Right lobe of liver (tissue), 4 donors: ENCODE measurements at regions not wholly inside any gene's neighbourhood (a gene's known extent, or its start where the extent isn't known, plus 50 kb on each side); places are given as distances from the start of the nearest gene placed in this dataset.

Experiments used
- POLR2A ChIP-seq: fragments of 450-650 bp; IDR thresholded peaks from one replicate; pipeline ENCODE4 v1.6.1; 2017; ENCODE audit warnings: antibody characterized with exemption, mild to moderate bottlenecking
- TF ChIP-seq, protein P1 (sequence below), 4 donors: fragments of 200-600 bp in 3 of 4; fragments of 450-650 bp in 1 of 4; IDR thresholded peaks; one replicate each; pipeline versions ENCODE4 v1.5.1 to v1.8.0; 2016 to 2022; ENCODE audit warnings: antibody characterized with exemption in 4 of 4, mild to moderate bottlenecking in 2 of 4
- donor health status: DM: no; HTN: no; CAD: no.
- donor health status: DM: no; HTN: no; CAD: no.
- donor health status: DM: no; HTN: yes; CAD: no.

- TF ChIP-seq, protein P1, sequence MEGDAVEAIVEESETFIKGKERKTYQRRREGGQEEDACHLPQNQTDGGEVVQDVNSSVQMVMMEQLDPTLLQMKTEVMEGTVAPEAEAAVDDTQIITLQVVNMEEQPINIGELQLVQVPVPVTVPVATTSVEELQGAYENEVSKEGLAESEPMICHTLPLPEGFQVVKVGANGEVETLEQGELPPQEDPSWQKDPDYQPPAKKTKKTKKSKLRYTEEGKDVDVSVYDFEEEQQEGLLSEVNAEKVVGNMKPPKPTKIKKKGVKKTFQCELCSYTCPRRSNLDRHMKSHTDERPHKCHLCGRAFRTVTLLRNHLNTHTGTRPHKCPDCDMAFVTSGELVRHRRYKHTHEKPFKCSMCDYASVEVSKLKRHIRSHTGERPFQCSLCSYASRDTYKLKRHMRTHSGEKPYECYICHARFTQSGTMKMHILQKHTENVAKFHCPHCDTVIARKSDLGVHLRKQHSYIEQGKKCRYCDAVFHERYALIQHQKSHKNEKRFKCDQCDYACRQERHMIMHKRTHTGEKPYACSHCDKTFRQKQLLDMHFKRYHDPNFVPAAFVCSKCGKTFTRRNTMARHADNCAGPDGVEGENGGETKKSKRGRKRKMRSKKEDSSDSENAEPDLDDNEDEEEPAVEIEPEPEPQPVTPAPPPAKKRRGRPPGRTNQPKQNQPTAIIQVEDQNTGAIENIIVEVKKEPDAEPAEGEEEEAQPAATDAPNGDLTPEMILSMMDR (IDR thresholded peaks at IDR 0.05): no peak
- no peak for TF ChIP-seq POLR2A
Observed at GRCh38 chr4:169925678-169926077, 100.5 kb downstream of the MFAP3L start.
